ENCODE measurements at regions not wholly inside any gene's neighbourhood (a gene's known extent, or its start where the extent isn't known, plus 50 kb on each side); places are given as distances from the start of the nearest gene placed in this dataset.

DNA sequence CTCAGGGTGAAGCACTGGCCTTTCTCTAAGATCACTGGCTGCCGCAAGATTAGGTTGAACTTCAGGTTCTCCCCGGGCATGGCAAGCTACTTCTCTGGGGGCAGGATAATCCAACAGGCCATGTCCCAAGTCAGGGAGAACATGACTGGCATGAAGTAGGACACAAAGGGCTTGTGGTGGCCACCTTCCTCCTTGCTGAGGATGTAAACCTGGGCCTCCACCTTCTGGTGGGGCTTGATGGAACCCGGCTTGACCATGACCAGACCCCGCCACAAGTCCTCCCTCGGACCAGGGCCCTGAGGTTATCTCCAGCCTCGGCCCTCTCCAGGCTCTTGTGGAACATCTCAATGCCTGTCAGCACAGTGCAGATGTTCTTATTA, 211.1 kb upstream of the WSB1 start:
- Histone ChIP-seq H3K36me3 (ENCODE audit: insufficient read depth, low read length) (no peaks in the 10 kb centered on the region), H4K20me1 (ENCODE audit: insufficient read depth, low read length, poor library complexity, severe bottlenecking) (no peaks in the 10 kb centered on the region), H3K9ac (ENCODE audit: low read depth, low read length, poor library complexity, severe bottlenecking) (no peak overlapping the region), H3K4me2 (ENCODE audit: low read depth, low read length, poor library complexity, severe bottlenecking) (no peak overlapping the region), H3K27me3 (ENCODE audit: insufficient read depth, low read length, poor library complexity, severe bottlenecking) (no peaks in the 10 kb centered on the region), H3F3A (ENCODE audit: low read depth) (no peaks in the 10 kb centered on the region), H3K4me3 (ENCODE audit: low read length, poor library complexity, severe bottlenecking) (no peak overlapping the region), H3K79me2 (ENCODE audit: insufficient read depth, low read length) (no peaks in the 10 kb centered on the region), H3K9me3 (ENCODE audit: insufficient read depth, low read depth, low read length) (no peaks in the 10 kb centered on the region), H3K9me2 (replicated peaks; ENCODE audit: low read depth, low read length) (no peaks in the 10 kb centered on the region), H3K4me1 (ENCODE audit: insufficient read depth, low read length, poor library complexity, severe bottlenecking) (no peaks in the 10 kb centered on the region), H2AFZ (ENCODE audit: low read length) (no peak overlapping the region)
- TF ChIP-seq EZH2phosphoT487 (IDR thresholded peaks at IDR 0.05; ENCODE audit: borderline replicate concordance), result no peak
- TF ChIP-seq, protein P1, sequence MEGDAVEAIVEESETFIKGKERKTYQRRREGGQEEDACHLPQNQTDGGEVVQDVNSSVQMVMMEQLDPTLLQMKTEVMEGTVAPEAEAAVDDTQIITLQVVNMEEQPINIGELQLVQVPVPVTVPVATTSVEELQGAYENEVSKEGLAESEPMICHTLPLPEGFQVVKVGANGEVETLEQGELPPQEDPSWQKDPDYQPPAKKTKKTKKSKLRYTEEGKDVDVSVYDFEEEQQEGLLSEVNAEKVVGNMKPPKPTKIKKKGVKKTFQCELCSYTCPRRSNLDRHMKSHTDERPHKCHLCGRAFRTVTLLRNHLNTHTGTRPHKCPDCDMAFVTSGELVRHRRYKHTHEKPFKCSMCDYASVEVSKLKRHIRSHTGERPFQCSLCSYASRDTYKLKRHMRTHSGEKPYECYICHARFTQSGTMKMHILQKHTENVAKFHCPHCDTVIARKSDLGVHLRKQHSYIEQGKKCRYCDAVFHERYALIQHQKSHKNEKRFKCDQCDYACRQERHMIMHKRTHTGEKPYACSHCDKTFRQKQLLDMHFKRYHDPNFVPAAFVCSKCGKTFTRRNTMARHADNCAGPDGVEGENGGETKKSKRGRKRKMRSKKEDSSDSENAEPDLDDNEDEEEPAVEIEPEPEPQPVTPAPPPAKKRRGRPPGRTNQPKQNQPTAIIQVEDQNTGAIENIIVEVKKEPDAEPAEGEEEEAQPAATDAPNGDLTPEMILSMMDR (conservative IDR thresholded peaks at IDR 0.05; ENCODE audit: low read length), result no peak

DNA sequence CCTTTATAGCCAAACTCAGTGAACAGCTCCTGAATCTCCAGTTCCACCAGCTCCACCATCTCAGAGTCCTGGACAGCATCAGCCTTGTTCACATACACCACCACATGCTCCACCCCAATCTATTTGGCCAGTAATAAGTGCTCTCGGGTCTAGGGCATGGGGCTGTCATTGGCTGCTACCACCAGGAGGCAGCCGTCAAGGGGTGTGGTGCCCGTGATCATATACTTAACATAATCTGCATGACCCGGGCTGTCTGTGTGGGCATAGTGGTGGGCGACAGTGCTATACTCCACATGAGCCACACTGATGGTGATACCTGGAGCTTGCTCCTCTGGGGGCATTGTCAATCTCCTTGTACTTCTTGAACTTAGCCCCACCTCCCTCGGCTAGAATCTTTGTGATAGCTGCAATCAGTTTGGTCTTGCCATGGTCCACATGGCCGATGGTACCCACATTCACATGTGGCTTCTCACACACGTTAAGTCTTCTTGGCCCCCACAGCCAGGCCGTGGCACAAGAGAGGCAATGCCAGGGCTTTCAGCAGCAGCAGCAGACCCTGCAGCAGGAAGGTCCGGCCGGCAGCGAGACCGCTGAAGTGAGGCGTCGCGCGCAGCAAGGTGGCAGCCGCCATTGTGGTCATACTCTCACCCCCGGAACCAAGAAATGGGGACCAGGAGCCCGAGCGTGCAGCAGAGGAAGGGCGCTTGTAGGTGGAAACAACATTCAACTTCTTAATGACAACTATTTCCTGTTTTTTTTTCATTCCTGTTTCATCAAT, 210.3 kb upstream of the WSB1 start:
- H3F3A ChIP-seq (ENCODE audit: low read depth), result no peaks in the 10 kb centered on the region
- H3K4me1 ChIP-seq (ENCODE audit: insufficient read depth, low read length, poor library complexity, severe bottlenecking), result no peaks in the 10 kb centered on the region
- H3K36me3 ChIP-seq (ENCODE audit: insufficient read depth, low read length), result no peaks in the 10 kb centered on the region
- no peaks in the 10 kb centered on the region for H3K79me2 ChIP-seq (ENCODE audit: insufficient read depth, low read length)
- H4K20me1 ChIP-seq (ENCODE audit: insufficient read depth, low read length, poor library complexity, severe bottlenecking), result no peaks in the 10 kb centered on the region
- no peak overlapping the region for H3K9ac ChIP-seq (ENCODE audit: low read depth, low read length, poor library complexity, severe bottlenecking)
- no peak for TF ChIP-seq EZH2phosphoT487 (IDR thresholded peaks at IDR 0.05; ENCODE audit: borderline replicate concordance)
- TF ChIP-seq, protein P1 (conservative IDR thresholded peaks at IDR 0.05; ENCODE audit: low read length), result no peak
- no peak overlapping the region for H3K4me2 ChIP-seq (ENCODE audit: low read depth, low read length, poor library complexity, severe bottlenecking)
- no peaks in the 10 kb centered on the region for H3K27me3 ChIP-seq (ENCODE audit: insufficient read depth, low read length, poor library complexity, severe bottlenecking)
- no peaks in the 10 kb centered on the region for H3K9me3 ChIP-seq (ENCODE audit: insufficient read depth, low read depth, low read length)
- no peaks in the 10 kb centered on the region for H3K9me2 ChIP-seq (replicated peaks; ENCODE audit: low read depth, low read length)
- no peak overlapping the region for H3K4me3 ChIP-seq (ENCODE audit: low read length, poor library complexity, severe bottlenecking)
- no peak overlapping the region for H2AFZ ChIP-seq (ENCODE audit: low read length)

DNA sequence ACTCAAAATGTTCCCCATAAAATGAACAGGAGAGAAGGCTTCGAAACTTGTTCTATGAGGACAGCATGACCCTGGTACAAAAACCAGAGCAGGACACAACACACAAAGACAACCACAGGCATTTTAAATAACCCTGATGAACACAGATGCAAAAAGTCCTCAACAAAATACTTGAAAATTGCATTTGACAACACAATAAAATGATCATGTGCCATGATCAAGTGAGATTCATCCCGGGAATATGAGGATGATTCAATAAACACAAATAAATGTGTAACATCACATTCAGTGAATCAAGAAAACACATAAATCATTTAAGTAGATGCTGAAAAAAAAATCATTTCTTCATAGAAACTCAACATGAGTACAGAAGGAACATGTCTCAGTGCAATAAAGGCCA, 208.4 kb upstream of the WSB1 start:
- Histone ChIP-seq H2AFZ (ENCODE audit: low read length) (no peak overlapping the region), H3K36me3 (ENCODE audit: insufficient read depth, low read length) (no peaks in the 10 kb centered on the region), H3K4me3 (ENCODE audit: low read length, poor library complexity, severe bottlenecking) (no peak overlapping the region), H3K9me2 (replicated peaks; ENCODE audit: low read depth, low read length) (no peaks in the 10 kb centered on the region), H4K20me1 (ENCODE audit: insufficient read depth, low read length, poor library complexity, severe bottlenecking) (no peaks in the 10 kb centered on the region), H3K27me3 (ENCODE audit: insufficient read depth, low read length, poor library complexity, severe bottlenecking) (no peaks in the 10 kb centered on the region), H3K4me2 (ENCODE audit: low read depth, low read length, poor library complexity, severe bottlenecking) (no peak overlapping the region), H3F3A (ENCODE audit: low read depth) (no peaks in the 10 kb centered on the region), H3K9ac (ENCODE audit: low read depth, low read length, poor library complexity, severe bottlenecking) (no peak overlapping the region), H3K9me3 (ENCODE audit: insufficient read depth, low read depth, low read length) (no peaks in the 10 kb centered on the region), H3K4me1 (ENCODE audit: insufficient read depth, low read length, poor library complexity, severe bottlenecking) (no peaks in the 10 kb centered on the region), H3K79me2 (ENCODE audit: insufficient read depth, low read length) (no peaks in the 10 kb centered on the region)
- no peak for TF ChIP-seq EZH2phosphoT487 (IDR thresholded peaks at IDR 0.05; ENCODE audit: borderline replicate concordance)
- TF ChIP-seq, protein P1 (conservative IDR thresholded peaks at IDR 0.05; ENCODE audit: low read length), result no peak
